SHP77 treated with DMSO at 0.1 percent for 48 hours (cell line): ENCODE measurements at regions not wholly inside any gene's neighbourhood (a gene's known extent, or its start where the extent isn't known, plus 50 kb on each side); places are given as distances from the start of the nearest gene placed in this dataset.

ENCODE experiments used
- DNase-seq: peaks from one replicate; lab custom pipeline; 2025; lab: John Stamatoyannopoulos, UW

DNA sequence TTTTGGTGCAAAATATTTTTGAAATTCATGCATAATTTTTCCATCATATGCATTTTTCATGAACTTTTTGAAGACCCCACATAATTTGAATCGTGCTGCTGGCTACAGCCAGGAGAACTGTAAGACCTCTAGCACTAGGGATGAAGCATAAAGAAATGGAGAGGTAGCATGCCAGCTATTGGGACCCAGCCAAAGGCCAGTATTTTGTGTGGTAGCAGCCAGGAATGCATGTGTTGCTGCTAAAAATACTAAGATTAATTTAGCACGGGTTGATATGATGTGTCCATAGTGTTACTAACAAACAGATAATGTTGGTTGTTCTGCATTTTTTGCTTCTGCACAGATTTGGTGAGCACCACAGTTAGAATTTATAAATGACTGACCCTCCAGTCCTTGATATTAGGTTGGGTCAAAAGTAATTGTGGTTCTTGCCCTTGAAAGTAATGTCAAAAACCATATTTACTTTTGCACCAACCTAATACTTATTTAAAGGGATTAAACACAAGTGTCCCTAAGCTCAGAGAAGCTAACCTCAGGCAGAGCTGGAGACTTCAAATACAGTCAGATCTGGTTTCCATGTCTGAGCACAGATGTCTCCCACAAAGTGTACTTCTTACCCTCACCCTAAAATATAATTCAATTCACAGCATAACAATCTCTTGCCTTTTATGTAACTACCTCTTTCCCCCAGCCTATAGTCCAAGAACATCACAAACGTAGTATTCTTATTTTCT lies 54.1 kb upstream of the NPSR1 start:
- no peak for DNase-seq
